GM12892 (cell line): ENCODE measurements at regions not wholly inside any gene's neighbourhood (a gene's known extent, or its start where the extent isn't known, plus 50 kb on each side); places are given as distances from the start of the nearest gene placed in this dataset.
"Not testable (repeated sequence)": the region's sequence is repeated elsewhere in the genome, so short reads cannot be mapped to it uniquely, and the experiment has no call there.

ENCODE experiments used
- DNase-seq: peaks from one replicate; pipeline ENCODE4 v3.0.0; 2011; ENCODE audit not compliant: insufficient read length
- FAIRE-seq: peaks from 2 replicates; lab custom pipeline; 2011; peaks lifted over from hg19 to GRCh38; lab: Jason Lieb, UNC
- POLR2A ChIP-seq: IDR thresholded peaks from 2 replicates; pipeline ENCODE4 v1.6.1; 2011; ENCODE audit warnings: low read depth, low read length, control low read depth
- POLR2AphosphoS5 ChIP-seq: IDR thresholded peaks from 2 replicates; pipeline ENCODE4 v1.6.1; 2011; ENCODE audit warnings: low read depth, low read length, control low read depth
- TAF1 ChIP-seq: IDR thresholded peaks from 2 replicates; pipeline ENCODE4 v1.6.1; 2011; ENCODE audit warnings: low read depth, mild to moderate bottlenecking, control low read depth, low read length, borderline replicate concordance

GRCh38 chr7:49638166-49638565 is 135.3 kb upstream of the VWC2 start:
- TF ChIP-seq POLR2AphosphoS5 (no peak), TAF1 (no peak), POLR2A (no peak)
- no peak for DNase-seq
- no peak for FAIRE-seq

GRCh38 chr7:49639068-49639593 is 134.3 kb upstream of the VWC2 start:
- DNase-seq (no peak), FAIRE-seq (no peak)
- no peak for TF ChIP-seq TAF1
- no peak for TF ChIP-seq POLR2A
- no peak for TF ChIP-seq POLR2AphosphoS5

- TF ChIP-seq POLR2A (no peak), TAF1 (no peak), POLR2AphosphoS5 (no peak)
- no peak for FAIRE-seq
- DNase-seq, result no peak
Measured at GRCh38 chr7:49639808-49640207, 133.6 kb upstream of the VWC2 start.

GRCh38 chr7:49643321-49643720 is 130.1 kb upstream of the VWC2 start:
- FAIRE-seq (no peak), DNase-seq (no peak)
- TF ChIP-seq POLR2A (no peak), POLR2AphosphoS5 (no peak), TAF1 (no peak)

GRCh38 chr7:49643736-49644135 is 129.7 kb upstream of the VWC2 start:
- DNase-seq, result no peak
- TF ChIP-seq POLR2AphosphoS5, result no peak
- FAIRE-seq, result no peak

GRCh38 chr7:49644396-49645166 is 128.9 kb upstream of the VWC2 start:
- DNase-seq (no peak), FAIRE-seq (no peak)
- TF ChIP-seq POLR2A, result no peak
- TF ChIP-seq POLR2AphosphoS5, result no peak
- TF ChIP-seq TAF1, result no peak

GRCh38 chr7:49645296-49645695 is 128.1 kb upstream of the VWC2 start:
- FAIRE-seq (no peak), DNase-seq (no peak)
- TF ChIP-seq TAF1, result no peak
- TF ChIP-seq POLR2AphosphoS5, result no peak
- no peak for TF ChIP-seq POLR2A

GRCh38 chr7:49660170-49660783 is 113.2 kb upstream of the VWC2 start:
- no peak for DNase-seq
- FAIRE-seq, result no peak
- TF ChIP-seq POLR2A (no peak), TAF1 (no peak), POLR2AphosphoS5 (no peak)

- DNase-seq (no peak), FAIRE-seq (no peak)
- no peak for TF ChIP-seq POLR2A
- no peak for TF ChIP-seq POLR2AphosphoS5
Measured at GRCh38 chr7:49660976-49661375, 112.5 kb upstream of the VWC2 start.

- DNase-seq, FAIRE-seq: not testable (repeated sequence)
Measured at GRCh38 chr7:49665963-49666362, 107.5 kb upstream of the VWC2 start.

GRCh38 chr7:49666764-49667163 is 106.7 kb upstream of the VWC2 start:
- TF ChIP-seq TAF1, result no peak
- TF ChIP-seq POLR2AphosphoS5, result no peak
- TF ChIP-seq POLR2A, result no peak
- no peak for DNase-seq
- no peak for FAIRE-seq

GRCh38 chr7:49669285-49669684 is 104.2 kb upstream of the VWC2 start:
- DNase-seq, result no peak
- FAIRE-seq, result no peak
- no peak for TF ChIP-seq POLR2AphosphoS5
- no peak for TF ChIP-seq POLR2A
- TF ChIP-seq TAF1, result no peak
